MCF 10A (cell line): ENCODE measurements at regions not wholly inside any gene's neighbourhood (a gene's known extent, or its start where the extent isn't known, plus 50 kb on each side); places are given as distances from the start of the nearest gene placed in this dataset.

Source experiments
- BruUV-seq: library from RNA; stranded (reverse); fragments of 400-500 nt; replicated peaks from 2 replicates; lab custom pipeline; 2021; lab: Mats Ljungman, UMichigan
- CTCF ChIA-PET: fragments of 300-600 bp; sonication (Branson Sonifier 250); formaldehyde crosslinking; extraction: SDS; loops from one replicate; lab custom pipeline; 2021; ENCODE audit warnings: antibody characterized with exemption, inconsistent platforms; lab: Yijun Ruan, JAX
- POLR2A ChIA-PET: fragments of 300-600, 350-650 bp; sonication (Branson Sonifier 250); formaldehyde crosslinking; extraction: SDS; loops from one replicate; lab custom pipeline; 2020; ENCODE audit warnings: antibody characterized with exemption, inconsistent platforms; lab: Yijun Ruan, JAX
- DNase-seq: peaks from one replicate; pipeline ENCODE4 v3.0.0-alpha.2; 2018; ENCODE audit not compliant: unreplicated experiment
- H3K27ac Mint-ChIP-seq: one replicate; pipeline ENCODE4 v1.8.0; 2022; ENCODE audit warnings: mild to moderate bottlenecking, low read depth, mixed read lengths; ENCODE audit not compliant: unreplicated experiment
- H3K27me3 Mint-ChIP-seq: one replicate; pipeline ENCODE4 v1.8.0; 2022; ENCODE audit warnings: mixed read lengths; ENCODE audit not compliant: insufficient read depth, unreplicated experiment
- H3K36me3 Mint-ChIP-seq: one replicate; pipeline ENCODE4 v1.8.0; 2022; ENCODE audit warnings: mild to moderate bottlenecking, moderate library complexity, mixed read lengths; ENCODE audit not compliant: insufficient read depth, unreplicated experiment
- H3K4me1 Mint-ChIP-seq: one replicate; pipeline ENCODE4 v1.8.0; 2022; ENCODE audit warnings: mixed read lengths; ENCODE audit not compliant: insufficient read depth, unreplicated experiment
- H3K4me3 Mint-ChIP-seq: one replicate; pipeline ENCODE4 v1.8.0; 2022; ENCODE audit warnings: mild to moderate bottlenecking, moderate library complexity, mixed read lengths; ENCODE audit not compliant: unreplicated experiment
- H3K9me3 Mint-ChIP-seq: one replicate; pipeline ENCODE4 v1.8.0; 2022; ENCODE audit warnings: mixed read lengths; ENCODE audit not compliant: unreplicated experiment
- intact Hi-C: fragments of 100-400 bp; cut with micrococcal nuclease; formaldehyde crosslinking; loops from 2 replicates; pipeline ENCODE4 v1.14.1; 2022
- TF ChIP-seq, protein P1 (sequence below): fragments of 200-600 bp; IDR thresholded peaks from one replicate; pipeline ENCODE4 v1.8.0; 2022; ENCODE audit warnings: antibody characterized with exemption, mild to moderate bottlenecking; ENCODE audit not compliant: unreplicated experiment

- CTCF ChIA-PET: interaction anchor here (0.9 to 1.6 kb wide), 5 partner anchors 13 to 114 kb away, joined by 3 to 6 read pairs (median 3); partner anchors contain the start of gene DTX4
- H3K36me3 Mint-ChIP-seq: no peaks in the 10 kb centered on the region
Observed at GRCh38 chr11:59272771-59273372, 60.1 kb upstream of the MPEG1 start.

DNA sequence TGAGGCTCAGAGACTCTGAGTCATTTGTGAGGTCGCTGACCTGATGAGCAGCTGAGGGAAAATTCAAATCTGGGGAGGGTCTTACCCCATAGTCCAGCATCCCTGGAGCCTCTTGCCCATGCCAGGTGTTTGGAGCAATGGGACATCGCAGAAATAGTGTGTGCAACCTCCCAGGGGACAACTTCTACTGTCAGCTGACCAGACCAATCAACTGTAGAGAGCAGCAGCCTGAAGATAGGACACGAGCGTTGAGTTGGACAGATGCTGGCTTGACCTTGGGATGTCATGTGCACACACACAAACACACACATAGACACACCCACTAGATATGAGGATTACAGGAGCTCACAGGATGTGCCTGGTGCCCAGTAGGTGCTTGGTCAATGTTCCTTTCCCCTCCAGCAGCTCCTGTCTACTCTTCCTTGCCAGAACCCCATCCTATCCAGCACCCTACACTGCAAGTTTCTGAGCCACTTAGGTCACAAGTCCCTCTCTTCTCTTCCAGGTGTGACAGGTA is 59.1 kb upstream of the MPEG1 start:
- POLR2A ChIA-PET: no interaction called here
- H3K27me3 Mint-ChIP-seq: no peaks in the 10 kb centered on the region

More at GRCh38 chr11:59272771-59273372, 60.1 kb upstream of the MPEG1 start:
- intact Hi-C loops: no loop called here
- Mint-ChIP-seq H3K27me3 (no peaks in the 10 kb centered on the region), H3K4me1 (peaks cover 4% of the 10 kb centered on the region), H3K9me3 (no peaks in the 10 kb centered on the region), H3K27ac (no peak overlapping the region), H3K4me3 (no peak overlapping the region)
- POLR2A ChIA-PET: no interaction called here
- no TSS peak for BruUV-seq
- DNase-seq: no peak
- TF ChIP-seq, protein P1, sequence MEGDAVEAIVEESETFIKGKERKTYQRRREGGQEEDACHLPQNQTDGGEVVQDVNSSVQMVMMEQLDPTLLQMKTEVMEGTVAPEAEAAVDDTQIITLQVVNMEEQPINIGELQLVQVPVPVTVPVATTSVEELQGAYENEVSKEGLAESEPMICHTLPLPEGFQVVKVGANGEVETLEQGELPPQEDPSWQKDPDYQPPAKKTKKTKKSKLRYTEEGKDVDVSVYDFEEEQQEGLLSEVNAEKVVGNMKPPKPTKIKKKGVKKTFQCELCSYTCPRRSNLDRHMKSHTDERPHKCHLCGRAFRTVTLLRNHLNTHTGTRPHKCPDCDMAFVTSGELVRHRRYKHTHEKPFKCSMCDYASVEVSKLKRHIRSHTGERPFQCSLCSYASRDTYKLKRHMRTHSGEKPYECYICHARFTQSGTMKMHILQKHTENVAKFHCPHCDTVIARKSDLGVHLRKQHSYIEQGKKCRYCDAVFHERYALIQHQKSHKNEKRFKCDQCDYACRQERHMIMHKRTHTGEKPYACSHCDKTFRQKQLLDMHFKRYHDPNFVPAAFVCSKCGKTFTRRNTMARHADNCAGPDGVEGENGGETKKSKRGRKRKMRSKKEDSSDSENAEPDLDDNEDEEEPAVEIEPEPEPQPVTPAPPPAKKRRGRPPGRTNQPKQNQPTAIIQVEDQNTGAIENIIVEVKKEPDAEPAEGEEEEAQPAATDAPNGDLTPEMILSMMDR: no peak

GRCh38 chr11:59271247-59271755 is 58.6 kb upstream of the MPEG1 start:
- no peak overlapping the region for H3K27ac Mint-ChIP-seq
- CTCF ChIA-PET: no interaction called here
- H3K4me1 Mint-ChIP-seq: peaks cover 7% of the 10 kb centered on the region
- intact Hi-C loops: no loop called here
- no peaks in the 10 kb centered on the region for H3K9me3 Mint-ChIP-seq
- H3K27me3 Mint-ChIP-seq: no peaks in the 10 kb centered on the region
- no peak overlapping the region for H3K4me3 Mint-ChIP-seq
- DNase-seq: no peak
- no TSS peak for BruUV-seq
- H3K36me3 Mint-ChIP-seq: no peaks in the 10 kb centered on the region
- TF ChIP-seq, protein P1: no peak
- POLR2A ChIA-PET: no interaction called here

More for the DNA sequence above, 59.1 kb upstream of the MPEG1 start:
- no TSS peak for BruUV-seq
- CTCF ChIA-PET: interaction anchor here (1.0 to 1.3 kb wide), 2 partner anchors 18 to 26 kb away, joined by 3 to 6 read pairs; no protein-coding TSS in a partner anchor
- no peaks in the 10 kb centered on the region for H3K9me3 Mint-ChIP-seq
- TF ChIP-seq, protein P1: no peak
- intact Hi-C loops: no loop called here
- DNase-seq: no peak
- peaks cover 7% of the 10 kb centered on the region for H3K4me1 Mint-ChIP-seq
- no peak overlapping the region for H3K27ac Mint-ChIP-seq
- H3K36me3 Mint-ChIP-seq: no peaks in the 10 kb centered on the region
- no peak overlapping the region for H3K4me3 Mint-ChIP-seq

GRCh38 chr11:59267736-59268475 is 55.2 kb upstream of the MPEG1 start:
- Mint-ChIP-seq H3K4me1 (peaks cover 7% of the 10 kb centered on the region), H3K4me3 (no peak overlapping the region), H3K36me3 (no peaks in the 10 kb centered on the region), H3K27ac (no peak overlapping the region), H3K27me3 (no peaks in the 10 kb centered on the region), H3K9me3 (no peaks in the 10 kb centered on the region)
- ChIA-PET POLR2A (no interaction called here), CTCF (interaction anchor here (0.5 to 0.7 kb wide), 4 partner anchors 81 to 1457 kb away, joined by 3 read pairs; no protein-coding TSS in a partner anchor)
- TF ChIP-seq, protein P1: no peak
- DNase-seq: peak; percentile 61
- intact Hi-C loops: no loop called here
- BruUV-seq: no TSS peak
